Duodenal mucosa (tissue), 2 donors: ENCODE measurements at regions not wholly inside any gene's neighbourhood (a gene's known extent, or its start where the extent isn't known, plus 50 kb on each side); places are given as distances from the start of the nearest gene placed in this dataset.
"Not testable (repeated sequence)": the region's sequence is repeated elsewhere in the genome, so short reads cannot be mapped to it uniquely, and the experiment has no call there.

Experiments
- H3K27ac ChIP-seq: one replicate; pipeline ENCODE4 v1.7.0; 2013; ENCODE audit warnings: low read depth, low read length
- H3K27me3 ChIP-seq, 2 donors: one replicate each; pipeline ENCODE4 v1.7.0; 2013; ENCODE audit warnings: low read length in 2 of 2, control low read depth in 1 of 2; ENCODE audit not compliant: insufficient read depth in 2 of 2, control insufficient read depth in 1 of 2
- H3K36me3 ChIP-seq, 2 donors: one replicate each; pipeline ENCODE4 v1.7.0; 2013; ENCODE audit warnings: low read length in 2 of 2, control low read depth in 1 of 2; ENCODE audit not compliant: insufficient read depth in 2 of 2, control insufficient read depth in 1 of 2
- H3K4me1 ChIP-seq, 2 donors: one replicate each; pipeline ENCODE4 v1.7.0; 2013; ENCODE audit warnings: low read length in 2 of 2, control low read depth in 1 of 2; ENCODE audit not compliant: insufficient read depth in 2 of 2, control insufficient read depth in 1 of 2
- H3K4me3 ChIP-seq, 2 donors: one replicate each; pipeline ENCODE4 v1.7.0; 2013; ENCODE audit warnings: low read length in 2 of 2, low read depth in 1 of 2
- H3K9ac ChIP-seq, 2 donors: one replicate each; pipeline ENCODE4 v1.7.0; 2013; ENCODE audit warnings: low read length in 2 of 2, low read depth in 1 of 2
- H3K9me3 ChIP-seq, 2 donors: one replicate each; pipeline ENCODE4 v1.7.0; 2013; ENCODE audit warnings: low read length in 2 of 2, control low read depth in 1 of 2; ENCODE audit not compliant: control insufficient read depth in 1 of 2

DNA sequence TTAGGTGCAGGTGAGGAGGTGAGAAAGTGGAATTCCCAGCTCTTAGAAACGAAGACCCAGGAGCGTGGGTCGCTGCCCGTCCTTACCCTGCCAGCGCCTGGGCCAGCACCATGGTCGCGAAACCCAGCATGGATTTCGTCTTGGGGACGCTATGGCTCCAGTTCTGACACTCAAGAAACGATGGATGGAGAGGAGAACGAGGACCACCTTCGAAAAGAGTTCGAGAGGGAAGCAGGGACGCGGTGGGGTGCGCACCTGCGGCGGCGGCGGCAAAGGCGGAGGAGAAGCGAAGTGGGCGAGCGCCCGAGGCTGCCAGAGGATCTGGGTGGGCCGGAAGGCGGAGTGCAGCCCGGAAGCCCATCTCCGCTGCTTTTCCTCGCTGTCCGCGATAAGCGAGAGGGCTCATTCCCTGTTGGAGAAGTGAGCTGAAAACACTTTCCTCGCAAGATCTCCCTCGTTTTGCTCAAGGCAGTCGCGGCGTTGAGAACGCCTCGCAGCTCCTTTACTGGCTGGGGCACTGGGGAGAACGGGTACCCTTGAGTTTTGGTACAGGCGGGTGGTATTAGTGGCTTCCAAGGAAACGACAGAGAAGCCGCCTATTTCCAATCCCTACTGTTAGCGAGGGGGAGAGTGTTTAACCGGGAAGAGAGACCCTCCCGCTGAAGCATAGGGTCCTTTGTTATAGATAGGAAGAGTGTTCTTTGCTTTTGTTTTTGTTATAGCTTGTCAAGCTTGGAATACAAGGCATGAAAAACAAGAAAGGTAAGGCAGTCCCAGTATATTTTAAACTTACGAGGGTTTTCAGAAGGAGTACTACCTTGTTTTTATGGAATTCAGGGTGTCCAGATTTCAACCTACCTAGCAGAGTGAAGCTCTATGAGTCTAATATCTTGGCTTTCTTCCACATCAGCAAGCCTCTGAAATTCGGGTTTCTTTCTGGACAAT lies 109.5 kb downstream of the TRIM27 start:
- no peak overlapping the region for H3K27ac ChIP-seq
- peaks cover 69 to 75% of the 10 kb centered on the region in 2 donors for H3K27me3 ChIP-seq
- no peak overlapping the region for H3K4me3 ChIP-seq
- no peaks in the 10 kb centered on the region for H3K9me3 ChIP-seq
- H3K9ac ChIP-seq = no peak overlapping the region
- H3K36me3 ChIP-seq = no peaks in the 10 kb centered on the region
- H3K4me1 ChIP-seq = no peaks in the 10 kb centered on the region

DNA sequence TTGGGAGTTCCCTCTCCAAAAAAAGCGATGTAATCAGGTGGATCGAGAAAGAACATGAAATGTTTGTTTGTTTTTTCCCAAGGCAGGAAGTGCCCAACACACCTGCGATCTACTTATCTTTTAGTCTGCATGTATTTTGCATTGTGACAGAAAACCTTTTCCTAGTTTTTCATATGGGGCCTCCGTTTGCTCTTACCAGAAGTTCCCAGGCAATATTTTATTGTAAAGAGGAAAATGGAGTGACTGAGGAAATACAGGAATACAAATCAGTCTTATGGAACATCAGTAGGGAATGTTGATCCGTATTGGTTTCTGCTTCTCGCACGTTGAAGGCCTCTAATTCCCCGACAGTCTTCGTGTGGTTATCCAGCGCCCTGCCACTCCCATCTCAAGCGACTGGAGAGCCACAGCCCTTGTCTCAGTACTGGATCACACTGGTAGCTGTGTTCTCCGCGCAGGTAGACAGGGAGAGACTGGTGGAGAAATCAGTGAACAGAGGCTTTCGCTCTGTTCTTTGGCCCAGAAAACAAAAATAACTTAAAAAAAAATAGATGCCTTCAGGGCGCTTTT lies 107.4 kb downstream of the TRIM27 start:
- H3K9ac ChIP-seq = no peak overlapping the region
- no peaks in the 10 kb centered on the region for H3K4me1 ChIP-seq
- H3K27ac ChIP-seq = no peak overlapping the region
- H3K9me3 ChIP-seq = no peaks in the 10 kb centered on the region
- H3K36me3 ChIP-seq = no peaks in the 10 kb centered on the region
- peaks cover 55 to 63% of the 10 kb centered on the region in 2 donors for H3K27me3 ChIP-seq
- no peak overlapping the region for H3K4me3 ChIP-seq

DNA sequence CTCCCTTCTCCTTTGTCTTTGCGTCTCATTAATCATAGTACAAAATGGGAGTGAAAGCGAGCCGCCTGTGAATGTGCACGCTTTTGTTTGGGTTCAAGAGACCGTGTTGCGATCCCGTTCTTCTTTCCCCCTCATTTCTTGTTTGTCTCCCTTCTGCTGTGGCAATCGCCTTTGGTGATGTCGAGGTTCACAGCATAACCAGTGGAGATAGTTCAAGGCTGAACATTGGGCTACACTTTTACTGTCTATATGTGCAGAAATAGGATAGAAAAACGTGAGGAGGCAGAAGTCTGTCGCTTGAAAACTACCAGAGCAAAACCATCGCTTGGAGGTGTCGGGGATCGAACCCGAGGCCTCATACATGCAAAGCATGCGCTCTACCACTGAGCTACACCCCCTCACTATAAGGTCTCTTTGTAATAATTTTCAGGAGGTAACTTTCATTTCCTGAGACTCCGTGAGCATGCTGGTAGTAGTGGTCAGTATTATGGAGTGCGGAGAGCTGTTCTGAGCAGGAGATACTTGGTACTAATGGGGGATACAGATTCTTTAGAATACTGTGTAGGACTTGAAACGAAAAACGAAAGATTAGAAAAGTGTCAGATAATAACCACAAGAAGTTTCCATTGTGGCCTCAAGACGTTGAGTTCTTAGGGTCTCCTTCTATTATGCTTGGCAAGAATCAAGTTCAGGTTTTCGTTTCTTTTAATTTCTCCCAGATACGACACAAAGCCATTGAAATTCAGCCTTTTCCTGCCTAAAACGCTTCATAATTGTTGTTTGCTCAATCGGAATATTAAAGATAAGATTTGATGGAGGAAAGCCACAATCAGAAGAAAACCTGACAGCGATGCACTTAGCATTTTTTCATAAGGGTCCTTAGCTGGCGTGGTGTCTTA lies 106.6 kb downstream of the TRIM27 start:
- H3K36me3 ChIP-seq = no peaks in the 10 kb centered on the region
- peaks cover 48 to 55% of the 10 kb centered on the region in 2 donors for H3K27me3 ChIP-seq
- no peaks in the 10 kb centered on the region for H3K9me3 ChIP-seq
- no peak overlapping the region for H3K4me3 ChIP-seq
- H3K9ac ChIP-seq = no peak overlapping the region
- H3K4me1 ChIP-seq = no peaks in the 10 kb centered on the region
- H3K27ac ChIP-seq = no peak overlapping the region

DNA sequence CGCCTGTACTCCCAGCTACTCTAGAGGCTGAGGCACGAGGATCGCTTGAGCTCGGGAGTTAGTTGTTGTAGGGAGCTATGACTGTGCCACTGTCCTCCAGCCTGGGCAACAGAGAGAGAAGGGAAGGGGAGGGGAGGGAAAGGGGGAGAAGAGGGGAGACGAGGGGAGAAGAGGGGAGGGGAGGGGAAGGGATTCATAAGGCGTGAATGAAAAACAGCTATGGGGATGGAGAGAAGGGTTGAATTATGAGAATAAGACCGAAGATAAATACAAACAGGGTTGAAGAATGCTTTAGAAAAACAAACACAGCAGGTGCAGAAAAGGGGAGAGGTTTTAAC lies 106.0 kb downstream of the TRIM27 start:
- Histone ChIP-seq H3K9me3 (no peaks in the 10 kb centered on the region), H3K9ac (no peak overlapping the region), H3K36me3 (no peaks in the 10 kb centered on the region), H3K27ac (no peak overlapping the region), H3K4me1 (no peaks in the 10 kb centered on the region), H3K27me3 (peaks cover 44 to 50% of the 10 kb centered on the region in 2 donors), H3K4me3 (no peak overlapping the region)

DNA sequence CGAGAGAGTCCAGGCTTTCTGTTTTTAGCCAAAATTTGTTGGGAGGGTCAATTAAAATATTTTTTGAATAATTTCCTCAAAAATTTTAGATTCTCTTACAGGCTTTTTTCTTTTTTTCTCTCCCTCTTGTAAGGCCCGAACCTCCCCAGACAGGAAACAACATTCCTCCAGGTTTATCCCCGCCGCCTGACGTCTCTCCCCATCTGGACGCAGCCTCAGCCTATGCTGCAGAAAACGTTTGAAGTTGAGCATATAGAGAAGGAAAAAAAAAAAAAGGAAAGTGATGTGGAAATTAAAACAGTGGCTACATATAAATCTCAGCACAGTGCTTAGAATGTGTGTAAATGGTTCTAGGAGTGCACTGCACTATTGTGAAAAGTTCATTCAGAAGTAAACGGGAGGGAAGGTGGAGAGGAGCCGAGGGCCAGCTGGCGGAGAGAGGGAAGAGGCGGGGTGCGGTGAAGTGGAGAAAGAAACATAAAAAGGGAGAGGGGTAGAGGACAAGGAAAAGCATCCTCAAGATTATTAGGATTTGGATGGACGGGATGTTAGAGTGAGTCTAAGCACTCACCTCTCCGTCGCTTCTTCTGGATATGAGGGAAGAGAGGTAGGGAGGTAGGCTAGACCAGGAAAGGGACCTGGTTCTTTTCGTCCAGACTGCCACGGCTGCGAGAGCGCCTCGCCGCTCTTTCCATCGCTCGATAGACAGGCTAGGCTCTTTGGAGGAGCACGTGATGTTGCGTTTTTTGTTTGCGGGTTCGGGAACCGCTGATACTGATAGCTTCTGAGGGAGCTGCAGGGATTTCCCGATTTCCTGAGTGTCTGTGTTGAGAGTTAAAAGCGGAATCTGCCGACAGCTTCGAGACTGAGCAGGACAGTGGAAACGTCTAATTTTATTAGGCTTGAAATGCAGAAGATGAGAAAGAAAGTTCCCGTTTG lies 98.7 kb downstream of the TRIM27 start:
- H3K4me1 ChIP-seq = no peaks in the 10 kb centered on the region
- peaks cover 32 to 43% of the 10 kb centered on the region in 2 donors for H3K27me3 ChIP-seq
- no peak overlapping the region for H3K4me3 ChIP-seq
- H3K27ac ChIP-seq = no peak overlapping the region
- no peaks in the 10 kb centered on the region for H3K36me3 ChIP-seq
- H3K9ac ChIP-seq = no peak overlapping the region
- H3K9me3 ChIP-seq = no peaks in the 10 kb centered on the region

DNA sequence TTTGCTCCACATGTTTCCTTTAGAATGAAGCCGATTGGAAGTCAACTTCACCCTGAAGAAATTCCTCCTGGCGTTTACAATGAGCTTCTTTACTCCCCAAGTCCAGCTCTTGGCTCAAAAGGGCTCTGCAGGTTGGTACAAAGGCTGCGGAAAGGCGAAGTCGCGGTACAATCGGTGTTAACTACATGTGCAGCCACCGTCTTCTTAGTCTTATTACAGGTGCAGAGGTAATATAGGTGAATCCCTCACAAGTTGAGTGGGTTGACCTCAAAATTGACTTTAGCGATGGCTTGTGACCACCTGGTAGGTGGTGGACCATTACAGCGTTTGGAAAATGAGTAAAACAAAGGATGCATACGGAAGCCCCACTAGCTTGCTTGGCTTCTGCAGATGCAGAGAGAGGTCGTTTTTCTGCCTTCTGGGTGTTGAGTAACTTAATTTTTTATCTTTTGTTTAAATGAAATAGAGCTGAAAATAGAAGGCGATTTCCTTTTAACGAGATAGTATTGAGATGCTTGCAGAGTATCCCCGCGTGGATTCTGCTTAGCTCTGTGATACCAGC lies 98.0 kb downstream of the TRIM27 start:
- H3K4me3 ChIP-seq = no peak overlapping the region
- no peak overlapping the region for H3K9ac ChIP-seq
- H3K27me3 ChIP-seq = peaks cover 32 to 38% of the 10 kb centered on the region in 2 donors

DNA sequence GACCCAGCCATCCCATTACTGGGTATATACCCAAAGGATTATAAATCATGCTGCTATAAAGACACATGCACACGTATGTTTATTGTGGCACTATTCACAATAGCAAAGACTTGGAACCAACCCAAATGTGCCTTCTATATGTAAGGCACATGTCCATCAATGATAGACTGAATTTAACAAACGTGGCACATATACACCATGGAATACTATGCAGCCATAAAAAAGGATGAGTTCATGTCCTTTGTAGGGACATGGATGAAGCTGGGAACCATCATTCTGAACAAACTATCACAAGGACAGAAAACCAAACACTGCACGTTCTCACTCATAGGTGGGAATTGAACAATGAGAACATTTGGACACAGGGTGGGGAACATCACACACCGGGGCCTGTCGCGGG lies 92.1 kb downstream of the TRIM27 start:
- not testable (repeated sequence) for H3K9ac ChIP-seq, H3K36me3 ChIP-seq, H3K4me1 ChIP-seq, H3K9me3 ChIP-seq, H3K27ac ChIP-seq, H3K4me3 ChIP-seq
- peaks cover 7 to 21% of the 10 kb centered on the region in 2 donors for H3K27me3 ChIP-seq

More for the DNA sequence above, 98.0 kb downstream of the TRIM27 start:
- Histone ChIP-seq H3K9me3 (no peaks in the 10 kb centered on the region), H3K36me3 (no peaks in the 10 kb centered on the region), H3K27ac (no peak overlapping the region), H3K4me1 (no peaks in the 10 kb centered on the region)

DNA sequence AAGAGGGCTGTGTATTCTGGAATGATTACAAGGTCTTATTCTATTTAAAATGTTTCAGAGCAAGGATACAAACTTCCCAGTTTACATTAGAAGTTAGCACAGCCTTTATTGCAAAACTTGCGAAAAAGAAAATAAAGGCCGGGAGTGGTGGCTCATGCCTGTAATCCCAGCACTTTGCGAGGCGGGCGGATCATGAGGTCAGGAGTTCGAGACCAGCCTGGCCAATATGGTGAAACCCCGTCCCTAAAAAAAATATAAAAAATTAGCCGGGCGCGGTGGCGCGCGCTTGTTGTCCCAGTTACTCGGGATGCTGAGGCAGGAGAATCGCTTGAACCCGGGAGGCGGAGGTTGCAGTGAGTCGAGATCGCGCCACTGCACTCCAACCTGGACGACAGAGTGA lies 87.1 kb downstream of the TRIM27 start:
- not testable (repeated sequence) for H3K27ac ChIP-seq, H3K4me3 ChIP-seq, H3K36me3 ChIP-seq, H3K9me3 ChIP-seq, H3K27me3 ChIP-seq, H3K9ac ChIP-seq
- H3K4me1 ChIP-seq = peaks cover 8 to 15% of the 10 kb centered on the region in 2 donors

DNA sequence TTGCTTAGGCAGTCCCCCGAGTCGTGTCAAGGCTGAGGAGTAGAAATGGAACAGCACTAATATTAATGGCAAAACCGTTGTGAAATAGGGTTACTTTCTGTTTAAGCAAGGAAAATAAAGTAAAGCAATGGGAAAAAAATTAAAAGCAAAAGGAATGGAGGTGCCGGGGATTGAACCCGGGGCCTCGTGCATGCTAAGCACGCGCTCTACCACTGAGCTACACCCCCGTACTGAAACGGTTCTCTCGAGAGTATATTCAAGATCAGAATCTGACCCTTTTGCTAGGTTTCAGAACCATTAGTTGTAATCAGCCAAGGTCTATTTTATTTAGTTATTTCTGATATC lies 85.5 kb downstream of the TRIM27 start:
- Histone ChIP-seq H3K4me1 (peaks cover 8 to 15% of the 10 kb centered on the region in 2 donors), H3K9me3 (no peaks in the 10 kb centered on the region), H3K9ac (peak overlapping the region; percentile 51 to 68), H3K36me3 (no peaks in the 10 kb centered on the region), H3K27me3 (peaks cover 0 to 10% of the 10 kb centered on the region in 2 donors), H3K4me3 (peak overlapping the region; percentile 90 to 96), H3K27ac (no peak overlapping the region)
